Activated CD4-positive, alpha-beta T cell treated with anti-CD3 and anti-CD28 coated beads, Interleukin-2, amount 10 ng/mL, durations not matched to agents 24 days and 14 days (primary cell): ENCODE measurements at regions not wholly inside any gene's neighbourhood (a gene's known extent, or its start where the extent isn't known, plus 50 kb on each side); places are given as distances from the start of the nearest gene placed in this dataset.

Experiments
- DNase-seq: peaks from one replicate; pipeline ENCODE4 v3.0.0; 2022
- H3K27ac Mint-ChIP-seq: one replicate; pipeline ENCODE4 v1.8.0; 2022; ENCODE audit warnings: mild to moderate bottlenecking, mixed read lengths
- H3K27me3 Mint-ChIP-seq: one replicate; pipeline ENCODE4 v1.8.0; 2022; ENCODE audit warnings: mixed read lengths
- H3K36me3 Mint-ChIP-seq: one replicate; pipeline ENCODE4 v1.8.0; 2022; ENCODE audit warnings: low read depth, mild to moderate bottlenecking, mixed read lengths
- H3K4me1 Mint-ChIP-seq: one replicate; pipeline ENCODE4 v1.8.0; 2021; ENCODE audit warnings: mixed read lengths
- H3K4me3 Mint-ChIP-seq: one replicate; pipeline ENCODE4 v1.8.0; 2022; ENCODE audit warnings: mild to moderate bottlenecking, moderate library complexity, mixed read lengths
- H3K9me3 Mint-ChIP-seq: one replicate; pipeline ENCODE4 v1.8.0; 2021; ENCODE audit warnings: mixed read lengths
- intact Hi-C: fragments of 100-400 bp; cut with micrococcal nuclease; formaldehyde crosslinking; loops from one replicate; pipeline ENCODE4 v1.15.1; 2023

DNA sequence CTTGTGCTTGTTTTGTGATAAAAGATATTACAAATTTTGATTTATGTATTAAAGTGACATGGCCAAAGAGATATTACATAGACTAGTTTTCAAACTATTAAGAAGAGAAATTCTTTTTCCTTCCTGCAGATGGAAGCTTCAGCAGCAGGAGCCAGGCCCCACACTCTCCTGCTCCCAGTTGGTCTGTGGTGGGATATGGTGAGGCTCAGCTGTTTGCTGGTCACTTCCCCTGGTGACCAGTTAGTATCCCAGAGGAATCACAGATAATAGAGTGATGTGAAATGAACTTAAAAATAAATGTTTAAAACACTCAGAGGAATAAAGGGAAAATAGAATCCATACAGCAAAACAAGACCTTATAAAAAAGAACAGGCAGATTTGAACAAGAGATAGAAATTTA lies 154.7 kb downstream of the KTN1 start:
- Mint-ChIP-seq H3K9me3 (peaks cover 8% of the 10 kb centered on the region), H3K4me1 (peaks cover 15% of the 10 kb centered on the region), H3K27ac (no peak overlapping the region), H3K27me3 (no peaks in the 10 kb centered on the region), H3K36me3 (peaks cover 4% of the 10 kb centered on the region), H3K4me3 (no peak overlapping the region)
- intact Hi-C loops: loop anchor here (5.0 to 10.0 kb wide), 2 partner anchors 688 to 740 kb away; no protein-coding TSS in a partner anchor
- DNase-seq: no peak

DNA sequence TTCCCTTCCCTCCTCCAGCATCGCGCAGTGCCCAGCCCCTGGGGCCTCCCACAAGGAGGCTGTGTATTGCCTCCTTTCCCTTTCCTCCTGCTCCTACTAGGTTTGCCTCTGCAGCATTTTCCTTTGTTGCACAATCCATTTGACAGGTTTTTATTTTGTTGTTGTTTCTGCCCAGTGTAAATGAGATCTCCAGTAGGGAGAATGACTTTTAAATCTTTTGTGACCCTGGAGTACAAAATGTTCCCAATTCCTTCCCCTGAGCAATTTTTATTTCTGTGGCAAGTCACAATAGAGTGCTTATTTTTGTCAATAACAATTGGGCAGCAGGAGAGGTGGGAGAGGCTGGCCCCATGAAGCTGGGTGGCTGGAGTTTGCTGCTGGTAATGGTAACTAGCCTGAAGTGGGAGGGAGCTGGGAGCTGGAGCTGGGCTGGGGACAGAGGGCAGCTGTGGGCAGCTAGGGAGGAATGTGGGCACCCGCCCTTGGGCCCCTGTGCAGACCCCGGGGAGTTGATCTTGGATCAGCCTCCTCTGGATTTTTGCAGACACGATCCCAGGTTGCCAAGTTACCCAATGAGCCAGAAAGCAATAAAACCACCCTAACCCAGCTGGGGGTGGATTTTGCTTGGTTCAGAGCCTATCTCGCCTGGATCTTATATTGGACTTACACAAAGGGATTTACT lies 160.1 kb downstream of the KTN1 start:
- H3K4me3 Mint-ChIP-seq: no peak overlapping the region
- DNase-seq: no peak
- H3K36me3 Mint-ChIP-seq: peaks cover 2% of the 10 kb centered on the region
- H3K27me3 Mint-ChIP-seq: no peaks in the 10 kb centered on the region
- intact Hi-C loops: loop anchor here (10.0 kb wide), 1 partner anchor 735 kb away; no protein-coding TSS in a partner anchor
- peaks cover 5% of the 10 kb centered on the region for H3K9me3 Mint-ChIP-seq
- H3K27ac Mint-ChIP-seq: no peak overlapping the region
- H3K4me1 Mint-ChIP-seq: no peaks in the 10 kb centered on the region

DNA sequence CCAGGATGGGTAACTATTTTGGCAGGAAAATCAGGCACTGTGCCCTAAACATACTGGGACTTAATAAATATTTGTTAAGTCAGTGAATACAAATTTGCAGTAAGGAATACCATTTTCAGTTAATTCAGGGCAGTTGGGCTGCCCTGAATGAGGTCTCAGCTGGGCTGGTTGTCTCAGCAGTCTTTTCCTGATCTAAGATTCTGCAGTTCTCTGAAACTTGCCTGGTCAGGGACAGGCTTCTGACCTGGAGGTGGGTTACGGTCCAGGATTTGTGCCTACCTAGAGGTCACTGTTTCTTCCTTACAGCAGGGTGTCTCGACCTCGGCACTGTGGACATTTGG lies 160.6 kb downstream of the KTN1 start:
- Mint-ChIP-seq H3K27ac (no peak overlapping the region), H3K4me3 (no peak overlapping the region), H3K27me3 (no peaks in the 10 kb centered on the region), H3K36me3 (peaks cover 2% of the 10 kb centered on the region), H3K4me1 (no peaks in the 10 kb centered on the region), H3K9me3 (peaks cover 3% of the 10 kb centered on the region)
- no peak for DNase-seq
- intact Hi-C loops: no loop called here

DNA sequence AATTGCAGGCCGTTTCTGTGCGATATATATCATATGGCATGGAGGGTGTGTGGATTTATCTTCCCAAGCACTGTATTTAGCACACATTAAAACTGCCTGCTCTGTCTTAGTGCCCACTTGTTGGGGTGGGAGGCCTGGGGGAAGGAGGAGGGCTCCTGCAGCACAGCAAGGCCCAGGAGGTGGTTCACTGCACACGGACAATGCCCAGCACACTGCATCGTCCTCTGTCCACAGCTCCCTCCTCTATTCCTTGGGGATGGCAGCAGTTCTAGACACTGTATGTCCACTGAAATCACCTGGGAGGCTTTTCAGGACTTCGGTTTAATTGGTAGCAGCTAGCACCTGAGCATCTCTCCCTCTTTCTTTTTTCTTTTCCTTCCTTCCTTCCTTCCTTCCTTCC lies 161.2 kb downstream of the KTN1 start:
- Mint-ChIP-seq H3K9me3 (no peaks in the 10 kb centered on the region), H3K4me1 (no peaks in the 10 kb centered on the region), H3K36me3 (peaks cover 2% of the 10 kb centered on the region), H3K27me3 (no peaks in the 10 kb centered on the region), H3K27ac (no peak overlapping the region), H3K4me3 (no peak overlapping the region)
- DNase-seq: no peak
- intact Hi-C loops: no loop called here

DNA sequence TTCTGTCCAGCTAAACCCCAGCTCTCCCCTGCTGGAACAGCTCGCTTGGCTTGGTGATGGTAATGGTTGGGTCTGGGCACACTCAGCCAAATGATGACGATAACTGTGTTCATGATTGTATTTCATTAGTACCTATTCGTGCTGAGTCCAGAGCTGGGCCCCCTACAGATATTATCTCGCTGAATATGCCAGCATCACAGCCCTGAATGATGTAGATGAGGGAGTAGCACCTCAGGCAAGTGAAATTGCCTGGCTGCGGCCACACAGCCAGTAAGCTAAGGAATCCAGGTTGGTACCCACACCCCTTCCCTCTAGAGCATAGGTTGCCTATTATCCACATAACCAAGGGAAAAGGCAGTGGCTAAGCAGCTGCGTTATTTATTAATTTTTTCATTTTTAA lies 163.5 kb downstream of the KTN1 start:
- H3K27ac Mint-ChIP-seq: no peak overlapping the region
- no peaks in the 10 kb centered on the region for H3K9me3 Mint-ChIP-seq
- no peaks in the 10 kb centered on the region for H3K4me1 Mint-ChIP-seq
- no peak overlapping the region for H3K4me3 Mint-ChIP-seq
- H3K27me3 Mint-ChIP-seq: no peaks in the 10 kb centered on the region
- intact Hi-C loops: no loop called here
- no peaks in the 10 kb centered on the region for H3K36me3 Mint-ChIP-seq
- no peak for DNase-seq

DNA sequence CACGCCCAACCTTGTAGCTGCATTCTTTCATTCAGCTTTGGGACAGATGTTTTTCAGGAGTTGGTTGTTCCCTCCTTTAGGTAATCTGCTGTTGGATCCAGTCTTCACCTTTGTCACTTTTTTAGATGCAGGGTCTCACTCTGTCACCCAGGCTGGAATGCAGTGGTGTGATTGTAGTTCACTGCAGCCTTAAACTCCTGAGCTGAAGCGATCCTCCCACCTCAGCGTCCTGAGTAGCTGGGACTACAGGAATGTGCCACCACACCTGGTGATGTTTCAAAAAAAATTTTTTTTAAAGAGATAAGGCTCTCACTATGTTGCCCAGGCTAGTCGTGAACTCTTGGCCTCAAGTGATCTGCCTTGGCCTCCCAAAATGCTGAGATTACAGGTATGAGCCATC lies 164.3 kb downstream of the KTN1 start:
- no peaks in the 10 kb centered on the region for H3K36me3 Mint-ChIP-seq
- intact Hi-C loops: no loop called here
- H3K4me3 Mint-ChIP-seq: no peak overlapping the region
- no peaks in the 10 kb centered on the region for H3K4me1 Mint-ChIP-seq
- no peaks in the 10 kb centered on the region for H3K9me3 Mint-ChIP-seq
- H3K27me3 Mint-ChIP-seq: no peaks in the 10 kb centered on the region
- no peak overlapping the region for H3K27ac Mint-ChIP-seq
- DNase-seq: no peak

DNA sequence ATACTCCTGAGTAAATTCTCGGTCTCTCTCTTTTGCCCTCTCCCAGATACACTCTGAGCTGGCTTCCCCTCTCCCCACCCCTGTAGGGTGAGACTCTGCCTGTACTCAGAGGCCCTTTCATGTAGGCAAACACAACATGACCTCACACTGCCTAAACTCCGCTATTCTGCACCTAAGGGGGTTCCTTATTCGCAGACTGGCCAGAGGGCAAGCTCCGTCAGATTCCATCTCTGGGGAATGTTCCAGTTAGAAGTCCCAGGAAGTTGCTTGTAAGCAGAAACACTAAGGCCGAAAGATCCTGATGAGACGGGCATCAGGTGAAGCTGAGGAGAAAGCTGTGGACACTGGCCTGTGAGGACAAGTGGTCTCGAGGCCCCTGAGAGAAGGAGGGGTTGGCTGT lies 165.9 kb downstream of the KTN1 start:
- no peak overlapping the region for H3K4me3 Mint-ChIP-seq
- intact Hi-C loops: no loop called here
- H3K27ac Mint-ChIP-seq: no peak overlapping the region

DNA sequence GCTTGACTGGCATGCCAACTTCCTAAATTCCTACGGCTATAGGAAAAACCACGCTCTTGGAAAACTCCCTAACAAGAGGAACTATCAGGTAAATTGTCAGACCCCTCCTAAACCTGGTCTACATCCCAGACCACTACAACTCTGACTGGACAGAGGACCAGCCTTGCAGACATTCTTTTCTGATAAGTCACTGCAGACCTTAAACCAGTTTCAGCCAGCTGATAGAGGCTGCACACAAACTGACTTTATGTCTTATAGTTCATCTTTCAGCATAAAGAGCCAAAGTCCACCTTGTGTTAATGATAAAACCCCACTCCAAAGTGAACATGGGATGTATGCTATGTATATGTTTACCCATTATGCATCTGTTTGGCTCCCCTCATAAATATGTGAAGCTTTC lies 166.6 kb downstream of the KTN1 start:
- intact Hi-C loops: no loop called here
- no peak for DNase-seq
- no peak overlapping the region for H3K4me3 Mint-ChIP-seq

More for the DNA sequence above, 165.9 kb downstream of the KTN1 start:
- peaks cover 5% of the 10 kb centered on the region for H3K4me1 Mint-ChIP-seq
- H3K9me3 Mint-ChIP-seq: no peaks in the 10 kb centered on the region
- H3K36me3 Mint-ChIP-seq: no peaks in the 10 kb centered on the region
- no peak for DNase-seq
- H3K27me3 Mint-ChIP-seq: no peaks in the 10 kb centered on the region

DNA sequence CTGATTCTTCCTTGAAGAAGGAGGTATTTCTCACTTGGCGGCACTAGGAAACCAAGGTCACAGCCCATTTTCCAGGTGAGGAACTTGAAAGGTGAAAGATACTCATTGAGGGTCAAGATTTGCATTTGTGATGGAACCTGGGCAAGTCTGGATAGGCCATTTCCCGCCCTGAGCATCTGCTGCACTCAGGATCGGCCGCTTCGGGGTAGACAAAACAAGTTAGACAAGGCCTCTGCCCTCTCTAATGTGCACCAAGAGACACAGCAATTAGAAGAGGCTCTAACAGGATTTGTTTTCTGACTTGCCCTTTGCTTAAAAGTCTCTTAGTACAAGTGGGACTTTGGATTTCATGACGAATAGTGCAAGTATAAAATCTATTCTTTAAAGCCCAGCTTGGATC lies 167.2 kb downstream of the KTN1 start:
- no peaks in the 10 kb centered on the region for H3K27me3 Mint-ChIP-seq
- intact Hi-C loops: no loop called here
- no peak overlapping the region for H3K4me3 Mint-ChIP-seq
- no peak for DNase-seq
- H3K36me3 Mint-ChIP-seq: no peaks in the 10 kb centered on the region
- peaks cover 5% of the 10 kb centered on the region for H3K4me1 Mint-ChIP-seq
- H3K9me3 Mint-ChIP-seq: no peaks in the 10 kb centered on the region
- H3K27ac Mint-ChIP-seq: no peak overlapping the region

More for the DNA sequence above, 166.6 kb downstream of the KTN1 start:
- Mint-ChIP-seq H3K4me1 (peaks cover 5% of the 10 kb centered on the region), H3K27me3 (no peaks in the 10 kb centered on the region), H3K27ac (no peak overlapping the region), H3K9me3 (no peaks in the 10 kb centered on the region), H3K36me3 (no peaks in the 10 kb centered on the region)

DNA sequence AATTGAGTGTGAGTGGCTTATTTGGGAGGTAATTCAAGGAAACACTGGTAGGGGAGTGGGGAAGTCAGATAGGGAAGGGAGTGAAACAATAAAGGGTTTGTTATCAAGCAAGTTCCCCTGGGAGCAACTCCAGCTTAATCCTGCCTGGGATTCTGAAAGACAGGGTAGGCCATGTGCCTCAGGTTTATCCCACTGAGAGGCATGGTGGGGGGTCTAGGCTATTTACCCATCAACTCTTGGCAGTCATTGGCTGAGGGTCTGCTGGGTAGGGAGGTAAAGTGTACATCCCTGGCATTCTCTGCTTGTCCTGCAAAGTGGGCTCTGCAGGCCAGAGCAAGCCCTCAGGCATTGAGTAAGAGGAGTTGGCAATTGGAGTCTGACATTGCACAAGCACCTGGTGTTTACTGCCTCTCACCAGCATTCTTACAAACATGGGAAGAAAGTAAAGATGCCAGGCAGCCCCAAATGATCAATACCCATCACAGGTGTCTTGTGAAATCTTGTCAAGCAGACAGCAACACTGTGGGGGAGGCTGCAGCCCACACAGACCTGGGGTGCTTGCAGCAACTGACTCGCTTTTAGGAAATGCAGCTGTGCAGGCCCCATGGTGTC lies 169.3 kb downstream of the KTN1 start:
- no peaks in the 10 kb centered on the region for H3K9me3 Mint-ChIP-seq
- no peak overlapping the region for H3K4me3 Mint-ChIP-seq
- H3K27ac Mint-ChIP-seq: no peak overlapping the region
- H3K27me3 Mint-ChIP-seq: no peaks in the 10 kb centered on the region
- no peak for DNase-seq
- peaks cover 8% of the 10 kb centered on the region for H3K4me1 Mint-ChIP-seq
- intact Hi-C loops: no loop called here
- H3K36me3 Mint-ChIP-seq: no peaks in the 10 kb centered on the region

DNA sequence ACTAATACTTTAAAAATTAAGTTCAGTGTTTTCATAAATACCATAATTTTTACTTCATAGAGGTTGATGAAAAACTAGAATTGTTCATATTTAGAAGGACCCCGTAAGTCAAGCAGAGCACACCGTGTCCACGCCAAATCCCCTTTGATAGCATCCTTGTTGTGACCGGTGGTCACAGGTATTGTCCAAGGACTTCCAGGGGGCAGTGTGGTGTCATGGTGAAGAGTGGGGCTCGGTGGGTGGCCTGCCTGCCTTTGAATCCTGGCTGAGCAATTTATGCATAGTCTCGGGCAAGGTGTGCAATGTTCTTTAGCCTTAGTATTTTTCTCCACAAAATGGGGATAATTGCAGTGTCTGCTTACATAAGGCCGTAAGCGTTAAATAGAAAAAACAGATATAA lies 169.9 kb downstream of the KTN1 start:
- no peaks in the 10 kb centered on the region for H3K36me3 Mint-ChIP-seq
- no peak overlapping the region for H3K4me3 Mint-ChIP-seq
- no peaks in the 10 kb centered on the region for H3K27me3 Mint-ChIP-seq
- DNase-seq: no peak
- no peak overlapping the region for H3K27ac Mint-ChIP-seq
- intact Hi-C loops: no loop called here
- peaks cover 8% of the 10 kb centered on the region for H3K4me1 Mint-ChIP-seq
- H3K9me3 Mint-ChIP-seq: no peaks in the 10 kb centered on the region

DNA sequence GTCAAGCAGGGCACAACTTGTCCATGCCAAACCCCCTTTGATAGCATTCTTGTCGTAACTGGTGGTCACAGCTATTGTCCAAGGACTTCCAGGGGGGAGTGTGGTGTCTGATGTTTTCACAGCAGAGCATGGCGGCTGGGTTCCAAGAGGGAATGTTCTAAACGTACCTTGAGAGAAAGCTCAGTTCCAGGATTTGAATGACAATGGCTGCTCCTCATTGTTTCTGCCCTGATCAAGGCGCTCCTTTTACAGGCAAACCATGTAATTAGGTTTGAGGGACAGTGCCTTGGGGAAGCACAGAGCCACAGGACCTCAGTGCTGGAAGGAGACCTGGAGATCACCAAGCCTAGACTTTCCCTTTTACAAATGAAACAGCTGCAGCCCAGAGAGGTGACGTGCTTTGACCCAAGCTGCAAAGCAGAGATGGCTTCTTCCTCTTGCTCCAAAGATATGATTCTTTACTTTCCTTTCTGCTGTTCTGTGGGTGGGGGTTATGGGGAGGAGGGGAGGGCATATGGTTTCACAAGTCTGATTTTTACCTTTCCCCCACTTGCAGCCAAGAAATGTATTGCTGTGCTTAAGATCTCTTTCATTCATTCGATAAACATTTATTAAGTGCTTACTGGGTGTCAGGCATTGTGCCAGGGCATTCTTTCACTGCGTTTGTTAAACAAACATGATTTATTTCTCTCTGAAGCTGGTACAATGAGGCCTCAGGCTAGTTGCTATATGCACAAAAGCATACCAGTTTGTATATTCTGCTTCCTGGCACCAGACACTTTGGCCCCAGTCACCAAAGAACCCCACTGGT lies 172.8 kb downstream of the KTN1 start:
- Mint-ChIP-seq H3K9me3 (no peaks in the 10 kb centered on the region), H3K4me1 (peaks cover 15% of the 10 kb centered on the region), H3K36me3 (peaks cover 2% of the 10 kb centered on the region), H3K27me3 (no peaks in the 10 kb centered on the region), H3K4me3 (no peak overlapping the region), H3K27ac (no peak overlapping the region)
- intact Hi-C loops: no loop called here
- no peak for DNase-seq

DNA sequence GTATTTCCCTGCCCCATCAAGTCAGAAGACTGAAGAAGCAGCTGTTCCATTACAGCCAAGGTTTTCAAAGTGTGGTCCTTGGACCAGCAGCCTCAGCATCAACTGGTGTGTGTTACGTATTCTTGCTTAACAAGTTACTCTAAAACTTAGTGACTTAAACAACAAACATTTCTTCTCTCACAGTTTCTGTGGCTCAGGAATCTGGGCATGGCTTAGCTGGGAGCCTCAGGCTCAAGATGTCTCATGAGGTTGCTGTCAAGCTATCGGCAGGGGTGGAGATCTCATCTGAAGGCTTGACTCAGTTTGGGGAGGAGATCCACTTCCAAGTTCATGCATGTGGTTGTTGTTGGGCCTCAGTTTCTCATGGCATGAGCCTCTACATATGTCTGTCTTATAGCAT lies 174.5 kb downstream of the KTN1 start:
- peaks cover 19% of the 10 kb centered on the region for H3K4me1 Mint-ChIP-seq
- no peak for DNase-seq
- H3K4me3 Mint-ChIP-seq: no peak overlapping the region
- intact Hi-C loops: no loop called here
- no peaks in the 10 kb centered on the region for H3K9me3 Mint-ChIP-seq
- H3K36me3 Mint-ChIP-seq: peaks cover 2% of the 10 kb centered on the region
- no peaks in the 10 kb centered on the region for H3K27me3 Mint-ChIP-seq
- H3K27ac Mint-ChIP-seq: no peak overlapping the region

DNA sequence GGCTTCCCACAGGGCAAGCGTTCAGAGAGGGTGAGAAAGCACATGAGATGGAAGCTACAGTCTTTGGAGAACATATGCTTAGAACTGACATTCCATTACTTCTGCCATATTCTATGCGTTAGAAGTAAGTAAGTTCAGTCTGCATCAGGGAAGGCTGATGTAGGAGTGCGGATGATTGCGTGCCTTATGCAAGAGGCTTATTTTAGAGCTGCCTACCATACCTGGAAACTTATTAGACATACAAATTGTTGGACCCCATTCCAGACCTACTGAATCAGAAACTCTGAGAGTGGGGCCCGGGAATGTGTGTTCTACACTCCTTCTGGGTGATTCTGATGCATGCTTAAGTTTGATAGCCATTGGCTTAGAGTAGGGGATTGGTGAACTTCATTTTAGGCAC lies 174.9 kb downstream of the KTN1 start:
- DNase-seq: no peak
- no peaks in the 10 kb centered on the region for H3K27me3 Mint-ChIP-seq
- no peak overlapping the region for H3K27ac Mint-ChIP-seq
- H3K4me1 Mint-ChIP-seq: peaks cover 16% of the 10 kb centered on the region
- H3K9me3 Mint-ChIP-seq: no peaks in the 10 kb centered on the region
- intact Hi-C loops: no loop called here
- no peak overlapping the region for H3K4me3 Mint-ChIP-seq
- H3K36me3 Mint-ChIP-seq: peaks cover 2% of the 10 kb centered on the region
